ENCODE measurements at regions not wholly inside any gene's neighbourhood (a gene's known extent, or its start where the extent isn't known, plus 50 kb on each side); places are given as distances from the start of the nearest gene placed in this dataset.

DNA sequence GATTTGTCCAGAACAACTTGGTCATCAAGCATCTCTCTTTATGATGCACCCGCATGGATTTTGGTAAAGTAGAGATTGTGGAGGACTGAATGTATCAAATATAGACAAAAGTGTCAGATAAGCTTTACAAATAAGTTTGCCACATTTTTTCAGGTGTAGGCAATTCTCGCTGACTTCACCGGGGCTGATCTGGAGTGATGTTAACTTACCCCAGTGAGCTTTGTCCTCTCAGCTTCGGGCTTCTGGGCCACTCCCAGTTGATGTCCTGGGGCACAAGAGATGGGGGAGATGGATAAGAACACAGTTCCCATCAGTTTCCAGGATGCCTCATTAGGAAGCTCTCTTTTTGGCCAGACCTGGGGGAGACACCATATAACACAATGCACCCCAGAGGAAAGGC, 117.7 kb downstream of the ETS2 start:
- no peak for DNase-seq

DNA sequence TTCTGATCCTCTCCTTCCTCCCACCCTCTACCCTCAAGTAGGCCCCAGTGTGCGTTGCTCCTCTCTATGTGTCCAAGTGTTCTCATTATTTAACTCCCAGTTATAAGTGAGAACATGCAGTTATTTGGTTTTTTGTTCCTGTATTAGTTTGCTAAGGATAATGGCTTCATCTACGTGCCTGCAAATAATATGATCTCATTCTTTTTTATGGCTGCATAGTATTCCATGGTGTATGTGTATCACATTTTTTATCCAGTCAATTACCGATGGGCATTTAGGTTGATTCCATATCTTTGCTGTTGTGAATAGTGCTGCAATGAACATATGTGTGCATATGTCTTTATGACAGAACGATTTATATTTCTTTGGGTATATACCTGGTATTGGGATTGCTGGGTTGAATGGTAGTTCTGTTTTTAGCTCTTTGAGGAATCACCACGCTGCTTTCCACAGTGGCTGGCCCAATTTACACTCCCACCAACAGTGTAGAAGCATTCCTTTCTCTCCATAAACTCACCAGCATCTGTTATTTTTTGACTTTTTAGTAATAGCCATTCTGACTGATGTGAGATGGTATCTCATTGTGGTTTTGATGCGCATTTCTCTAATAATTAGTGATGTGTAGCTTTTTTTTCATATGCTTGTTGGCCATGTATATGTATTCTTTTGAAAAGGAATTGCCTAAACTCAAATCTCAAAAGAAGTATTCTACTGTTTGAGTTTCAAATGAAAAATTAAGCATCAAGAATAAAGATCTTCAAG, 116.9 kb downstream of the ETS2 start:
- no peak for DNase-seq

DNA sequence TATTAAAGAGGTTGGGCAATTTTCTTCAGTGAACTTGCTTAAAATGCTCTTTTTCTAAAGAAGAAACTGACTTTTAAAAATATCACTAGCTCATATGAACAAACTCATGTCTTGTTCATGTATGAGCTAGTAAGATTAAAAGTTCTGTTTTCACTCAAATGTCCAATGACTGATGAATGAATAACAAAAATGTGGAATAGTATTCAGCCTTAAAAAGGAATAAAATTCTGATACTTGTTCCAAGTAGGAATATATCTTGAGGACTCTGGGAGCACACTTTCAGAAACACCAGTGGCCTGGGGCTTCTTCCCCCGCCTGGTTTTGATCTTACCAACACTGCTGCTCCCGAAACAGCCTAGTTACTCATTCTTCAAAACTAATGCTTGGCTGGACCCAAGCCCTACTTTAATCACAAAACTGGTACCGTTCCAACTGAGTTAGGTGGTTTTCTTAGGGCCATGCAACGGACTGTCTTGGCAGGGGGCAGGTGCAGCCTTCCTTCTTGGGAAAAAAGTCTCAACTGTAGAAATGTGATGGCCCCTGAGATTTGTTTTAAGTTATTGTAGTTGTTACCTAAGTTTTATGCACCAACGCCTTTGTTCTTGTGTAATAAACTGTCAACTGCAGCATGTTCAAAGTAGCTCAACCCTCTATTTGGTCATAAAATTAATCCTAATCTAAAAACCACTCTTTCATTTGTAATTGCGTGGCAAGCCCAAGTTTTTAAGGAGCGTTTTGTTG, 116.0 kb downstream of the ETS2 start:
- no peak for DNase-seq

DNA sequence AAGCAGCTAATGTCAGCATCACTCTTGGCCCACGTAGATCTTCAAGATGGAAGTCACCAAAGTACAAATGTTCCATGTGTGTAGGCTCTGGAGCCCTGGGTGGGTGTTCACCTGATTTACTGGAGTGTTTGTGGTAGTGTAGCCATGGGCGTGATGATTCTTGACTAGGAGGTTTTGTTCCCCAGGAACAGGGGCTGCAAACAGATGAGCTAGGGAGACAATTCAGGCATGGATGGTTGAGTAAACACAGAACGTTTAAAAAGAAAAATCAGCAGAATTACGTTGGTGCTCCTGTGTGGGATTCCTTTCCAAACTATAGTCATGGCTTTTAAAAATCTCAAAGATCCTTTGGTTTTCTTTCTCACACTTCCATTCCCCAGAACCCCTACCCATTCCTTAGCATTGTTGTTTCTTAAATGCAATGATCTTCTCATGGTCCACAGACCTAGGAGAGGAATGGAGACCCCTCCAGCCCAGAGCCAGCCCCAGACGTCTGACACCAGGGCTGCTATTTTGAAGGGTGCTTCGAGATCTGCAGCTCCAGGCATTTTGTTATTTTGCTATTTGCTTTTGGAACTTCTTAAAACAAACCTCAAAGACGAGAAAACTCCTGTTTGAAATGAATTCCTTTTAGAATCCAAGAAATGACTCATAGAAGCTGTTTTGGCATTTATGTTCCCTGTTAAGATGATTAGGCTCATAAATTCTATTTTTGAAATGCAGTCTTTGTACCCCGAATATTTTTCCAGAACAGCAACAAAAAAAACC, 115.1 kb downstream of the ETS2 start:
- no peak for DNase-seq

DNA sequence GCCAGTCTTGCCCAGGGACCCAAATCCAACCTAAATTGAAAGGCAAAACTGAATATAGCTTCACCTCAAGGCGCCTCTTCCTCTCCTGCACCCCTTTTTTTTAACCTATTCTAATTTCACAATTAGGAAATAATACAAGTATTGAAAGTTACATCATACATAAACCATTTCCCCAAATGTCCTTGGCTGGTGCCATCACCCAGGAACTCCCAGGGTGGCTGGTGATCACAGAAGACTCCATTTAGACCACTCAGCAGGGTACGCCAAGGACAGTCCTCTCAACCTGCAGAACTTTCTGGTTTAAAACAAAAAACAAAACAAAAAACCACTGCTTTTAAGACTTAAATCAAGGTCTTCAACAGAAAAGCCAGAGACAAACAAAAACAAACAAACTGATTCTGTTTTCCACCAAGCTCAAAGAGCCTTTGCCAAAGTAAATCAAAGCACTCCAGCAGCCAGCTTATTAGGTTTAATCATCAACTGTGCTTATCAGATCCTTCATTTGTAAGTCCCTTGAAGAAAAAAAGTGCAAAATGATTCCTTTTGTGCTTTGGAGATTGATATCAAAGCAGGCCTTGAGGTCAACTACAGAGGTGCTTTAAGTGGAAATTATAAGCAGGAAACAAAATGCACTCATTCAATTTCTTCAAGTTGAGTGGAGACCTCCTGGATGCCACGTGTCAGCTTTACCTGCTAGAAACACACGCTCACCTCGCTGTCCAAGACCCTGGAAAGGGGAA, 113.0 kb downstream of the ETS2 start:
- DNase-seq = peak; percentile 72

DNA sequence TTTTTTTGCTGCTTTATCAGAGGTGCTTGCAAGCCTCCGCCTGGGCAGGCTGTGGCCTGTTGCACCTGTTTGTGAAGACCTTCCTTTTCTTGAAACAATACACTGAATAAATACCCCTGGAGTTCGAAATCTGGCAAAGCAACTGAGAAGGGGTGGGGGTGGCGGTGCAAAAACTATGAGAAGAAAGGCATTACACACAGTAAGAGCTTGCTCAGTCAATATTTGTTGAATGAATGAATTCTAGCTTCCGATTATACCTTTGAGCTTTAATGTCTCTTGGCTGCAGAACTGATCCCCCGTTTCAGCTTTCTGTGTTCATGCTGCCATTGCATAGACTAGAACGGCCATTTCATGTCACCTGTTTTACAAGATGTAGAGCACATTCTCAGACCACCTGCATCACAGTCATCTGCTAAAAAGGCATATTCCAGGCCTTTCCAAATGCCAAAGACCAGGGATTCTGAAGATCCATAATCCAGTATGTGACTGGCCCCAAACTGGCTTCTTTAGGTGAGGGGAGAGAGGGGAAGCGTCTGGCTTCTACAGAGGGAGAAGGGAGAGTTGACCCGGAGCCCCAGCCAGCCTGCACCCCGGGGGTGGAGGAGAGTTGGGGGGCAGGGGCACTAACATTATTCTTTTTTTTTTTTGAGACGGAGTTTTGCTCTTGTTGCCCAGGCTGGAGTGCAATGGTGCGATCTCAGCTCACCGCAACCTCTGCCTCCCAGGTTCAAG, 111.5 kb downstream of the ETS2 start:
- no peak for DNase-seq

DNA sequence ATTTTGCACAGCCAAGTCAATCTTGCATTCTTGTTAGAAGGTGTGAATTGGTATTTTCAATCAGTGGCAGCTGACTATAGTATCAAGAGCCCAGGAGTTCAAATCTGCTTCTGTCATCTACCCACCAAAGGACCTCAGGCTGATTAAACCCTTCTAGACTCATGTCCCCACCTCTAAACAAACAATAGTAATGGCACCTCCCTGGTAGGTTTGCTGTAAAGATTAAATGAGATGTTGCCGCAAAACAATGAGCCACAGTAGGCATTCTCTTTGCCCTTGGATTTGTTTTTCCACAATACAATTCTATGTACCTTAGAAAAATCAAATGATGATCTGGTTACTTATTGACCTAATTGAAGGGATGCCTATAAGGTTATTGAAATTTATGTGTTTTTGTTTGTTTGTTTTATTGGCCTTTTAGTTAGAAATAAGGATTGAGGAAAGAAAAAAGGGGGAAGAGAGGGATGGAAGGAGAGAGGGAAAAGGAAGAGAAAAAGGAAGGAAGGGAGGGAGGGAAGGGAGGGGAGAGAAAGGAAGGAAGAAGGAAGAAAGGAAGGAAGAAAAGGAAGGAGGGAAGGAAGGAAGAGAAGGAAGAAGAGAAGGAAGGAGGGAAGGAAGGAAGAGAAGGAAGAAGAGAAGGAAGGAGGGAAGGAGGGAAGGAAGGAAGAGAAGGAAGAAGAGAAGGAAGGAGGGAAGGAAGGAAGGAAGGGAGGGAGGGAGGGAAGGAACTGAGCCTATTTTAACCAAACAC, 110.7 kb downstream of the ETS2 start:
- no peak for DNase-seq

DNA sequence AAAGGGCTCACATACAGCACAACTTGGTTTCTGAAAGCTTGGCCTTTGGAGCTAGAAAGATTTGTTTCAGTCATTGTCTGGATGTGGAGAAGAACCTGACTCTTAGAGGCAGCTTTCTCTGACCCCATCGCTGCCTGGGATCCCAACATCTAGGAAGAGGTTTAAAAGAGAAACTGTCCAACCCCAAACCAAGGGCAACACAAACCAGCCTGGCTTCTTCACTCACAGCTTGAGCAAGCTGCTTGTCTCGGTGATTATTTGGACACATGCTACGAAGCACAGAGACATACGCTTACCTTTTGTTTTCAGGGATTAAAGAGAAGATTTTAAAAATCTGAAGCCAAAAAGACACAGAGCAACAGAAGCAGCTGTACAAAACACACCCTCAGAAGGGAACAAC, 109.8 kb downstream of the ETS2 start:
- DNase-seq = no peak

DNA sequence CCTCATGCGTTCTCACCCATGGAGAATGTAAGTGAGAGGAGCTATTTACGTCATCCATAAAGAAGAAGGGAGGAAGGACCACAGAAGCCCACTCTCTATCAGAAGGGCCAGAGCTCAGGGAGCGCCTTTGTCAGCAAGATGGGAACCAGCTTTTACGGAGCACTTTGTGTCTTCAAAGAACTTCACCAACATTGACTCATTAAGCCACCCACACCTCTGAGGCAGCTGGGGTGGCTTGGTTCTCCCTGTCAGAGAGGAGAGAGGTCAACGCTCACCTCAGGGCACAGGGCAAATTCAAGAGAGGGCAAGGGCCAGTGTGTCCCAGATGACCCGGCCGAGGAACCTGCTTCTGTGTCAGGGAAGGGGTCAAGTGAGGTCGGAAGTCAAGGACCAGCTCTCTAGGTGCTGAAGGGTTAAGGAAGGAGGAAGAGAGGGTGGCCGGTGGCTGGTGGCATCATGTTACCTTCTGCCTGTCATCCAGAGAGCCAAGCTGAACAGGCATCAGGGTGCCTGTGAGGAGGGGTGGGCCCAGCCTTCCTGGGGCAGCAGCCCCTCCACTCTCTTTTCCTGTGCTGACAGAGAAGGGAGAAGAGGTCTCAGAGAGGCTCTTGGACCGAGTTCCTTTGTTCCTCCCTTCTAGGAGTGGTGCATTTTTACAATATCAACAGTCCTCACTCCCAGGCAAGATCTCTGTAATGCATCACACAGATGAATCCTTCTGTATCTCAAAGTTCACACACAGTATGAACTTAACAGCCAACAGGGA, 109.0 kb downstream of the ETS2 start:
- peak; percentile 54 for DNase-seq

DNA sequence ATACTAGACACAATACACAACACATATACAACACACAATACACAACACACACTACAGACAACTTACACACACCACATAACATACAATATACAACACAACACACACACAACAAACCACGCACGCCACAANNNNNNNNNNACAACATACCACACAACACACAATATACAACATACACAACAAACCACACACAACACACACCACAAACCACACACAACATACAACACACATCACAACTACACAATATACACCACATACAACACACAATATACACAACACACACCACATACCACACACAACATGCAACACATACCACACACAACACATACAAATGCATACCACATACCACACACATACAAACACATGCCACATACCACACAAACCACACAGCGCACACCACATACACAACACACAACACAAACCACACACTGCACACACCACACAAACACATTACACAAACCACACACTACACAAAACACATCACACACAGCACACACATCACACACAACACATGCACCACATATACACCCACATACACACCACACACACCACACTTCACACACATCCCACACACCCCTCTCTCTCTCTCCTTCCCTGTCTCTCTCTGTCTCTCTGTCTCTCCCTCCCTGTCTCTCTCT, 108.3 kb downstream of the ETS2 start:
- no peak for DNase-seq

DNA sequence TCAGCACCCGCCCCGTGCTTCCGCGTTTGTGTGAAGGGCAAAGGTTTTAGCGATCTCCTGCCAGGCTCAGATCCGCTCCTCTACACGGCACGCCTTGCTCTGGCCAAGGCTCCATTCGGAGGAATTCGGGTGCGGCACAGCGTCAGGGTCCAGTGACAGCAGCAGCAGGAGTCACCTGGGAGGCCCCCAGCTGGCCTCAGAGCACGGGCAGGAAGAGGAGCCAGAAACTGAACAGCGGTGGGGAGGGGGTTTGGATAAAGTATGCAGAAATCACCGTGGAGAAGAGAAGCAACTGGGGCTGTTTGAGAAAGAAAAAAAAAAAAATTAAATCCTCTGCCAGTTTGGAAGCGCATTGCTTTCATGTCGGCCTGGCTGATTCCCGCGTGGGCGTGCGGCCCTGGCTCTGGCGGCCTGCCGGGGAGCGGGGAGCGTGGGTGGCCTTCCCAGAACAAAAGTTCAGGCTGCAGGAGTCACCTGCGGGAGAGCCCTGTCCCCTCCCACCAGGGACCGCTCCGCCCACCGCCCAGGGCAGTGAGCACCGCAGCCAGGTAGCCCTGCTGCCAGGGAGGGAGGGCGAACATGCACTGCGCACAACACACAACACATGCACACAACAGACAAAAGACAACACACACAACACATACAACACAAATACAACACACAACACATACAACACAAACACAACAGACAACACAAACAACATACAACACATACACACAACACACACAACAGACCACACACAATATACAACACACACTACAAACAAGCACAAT, 107.6 kb downstream of the ETS2 start:
- peak; percentile 43 for DNase-seq

DNA sequence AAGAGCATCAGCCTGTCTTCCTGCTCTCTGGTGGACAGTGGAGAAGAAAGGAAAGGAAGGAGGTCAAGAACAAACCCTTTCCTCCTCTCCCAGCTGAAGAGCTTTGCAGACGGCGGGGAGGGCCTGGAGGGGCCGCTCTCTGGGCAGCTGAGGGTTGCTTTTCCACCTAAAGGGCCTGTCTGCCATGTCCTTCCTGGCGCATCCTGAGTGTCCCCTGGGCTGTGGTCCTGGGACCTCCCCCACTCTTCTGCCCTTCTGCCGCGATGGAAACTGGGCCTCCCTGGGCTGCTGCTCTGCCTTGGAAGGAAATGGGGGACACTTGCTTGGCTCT, 107.0 kb downstream of the ETS2 start:
- DNase-seq = no peak

DNA sequence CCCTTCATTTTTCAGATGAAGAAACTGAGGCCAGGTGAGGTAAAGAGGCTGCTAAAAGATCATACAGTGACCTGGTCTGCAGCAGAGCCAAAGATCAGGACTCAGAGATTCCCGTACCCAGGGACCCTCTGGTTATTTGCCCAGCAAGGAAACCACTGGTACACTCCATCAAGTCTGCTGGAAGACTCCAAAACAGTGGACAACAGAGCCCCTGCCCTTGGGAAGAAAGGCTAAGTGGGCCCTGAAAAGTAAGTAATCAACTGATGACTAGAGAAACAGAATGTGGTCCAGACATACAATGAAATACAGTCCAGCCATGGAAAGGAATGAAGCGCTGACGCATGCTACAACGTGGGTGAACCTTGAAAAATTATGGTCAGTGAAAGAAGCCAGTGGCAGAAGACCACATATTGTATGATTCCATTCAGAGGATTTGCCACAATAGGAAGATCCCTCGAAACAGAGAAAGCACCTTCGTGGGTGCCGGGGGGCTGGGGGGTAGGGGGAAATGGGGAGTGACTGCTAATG, 106.4 kb downstream of the ETS2 start:
- no peak for DNase-seq

DNA sequence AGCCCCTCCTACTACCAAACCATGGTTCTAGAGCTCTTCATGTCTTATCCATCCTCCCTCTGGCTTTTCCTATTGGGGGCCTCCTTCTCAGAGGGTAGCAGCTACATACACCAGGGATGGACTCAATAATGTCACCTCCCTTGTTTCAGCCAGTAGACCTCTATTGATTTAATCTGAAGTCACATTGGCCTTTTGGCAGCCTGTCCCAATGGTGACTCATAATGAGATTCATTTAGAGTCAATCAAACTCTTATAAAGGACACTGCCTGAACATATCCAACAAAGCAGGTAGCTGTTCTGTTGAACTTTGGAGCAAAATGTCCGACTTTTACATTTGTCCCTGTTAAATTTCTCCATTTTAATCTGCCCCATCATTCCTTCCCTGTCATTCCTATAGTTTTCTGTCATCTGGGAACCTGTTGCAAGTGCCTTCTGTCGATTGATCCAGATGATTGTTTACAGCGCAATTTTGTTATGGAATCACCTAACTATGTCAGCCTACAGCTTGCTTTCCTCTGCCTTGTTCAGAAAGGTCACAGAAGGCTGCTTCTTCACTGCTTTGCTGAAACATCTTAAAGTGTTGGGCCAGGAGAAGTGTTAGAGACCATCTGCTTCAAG, 105.9 kb downstream of the ETS2 start:
- no peak for DNase-seq

DNA sequence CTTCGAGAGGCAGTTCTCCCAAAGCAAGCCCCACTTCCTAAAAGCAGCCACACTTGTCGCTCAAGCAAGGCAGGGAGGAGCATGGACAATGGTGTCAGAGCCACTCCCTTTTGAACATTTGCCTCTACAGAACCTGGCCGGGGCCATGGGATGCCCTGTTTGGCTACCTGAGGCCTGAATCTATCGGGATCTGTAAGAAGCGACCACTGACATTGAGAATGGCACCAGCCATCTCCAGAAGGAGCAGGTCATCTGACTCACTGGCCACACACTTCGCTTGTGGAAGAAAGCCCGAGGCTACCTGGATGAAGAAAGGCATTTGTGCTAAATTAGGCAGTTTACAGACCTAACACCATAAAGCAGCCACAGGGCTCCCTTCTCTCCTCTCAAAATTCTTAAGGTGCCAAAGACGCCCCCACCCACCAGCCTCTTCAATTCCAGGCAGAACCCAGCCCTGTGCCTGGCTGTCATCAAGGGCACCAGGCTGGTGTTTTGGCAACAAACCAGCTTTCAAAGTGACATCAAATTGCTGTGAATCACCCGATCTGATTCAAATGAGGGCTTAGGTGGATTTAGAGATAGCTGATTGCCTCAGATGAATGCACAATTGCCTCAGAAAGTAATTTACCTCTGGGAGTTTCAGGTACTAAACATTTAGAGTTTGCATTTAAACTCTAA, 104.8 kb downstream of the ETS2 start:
- no peak for DNase-seq

DNA sequence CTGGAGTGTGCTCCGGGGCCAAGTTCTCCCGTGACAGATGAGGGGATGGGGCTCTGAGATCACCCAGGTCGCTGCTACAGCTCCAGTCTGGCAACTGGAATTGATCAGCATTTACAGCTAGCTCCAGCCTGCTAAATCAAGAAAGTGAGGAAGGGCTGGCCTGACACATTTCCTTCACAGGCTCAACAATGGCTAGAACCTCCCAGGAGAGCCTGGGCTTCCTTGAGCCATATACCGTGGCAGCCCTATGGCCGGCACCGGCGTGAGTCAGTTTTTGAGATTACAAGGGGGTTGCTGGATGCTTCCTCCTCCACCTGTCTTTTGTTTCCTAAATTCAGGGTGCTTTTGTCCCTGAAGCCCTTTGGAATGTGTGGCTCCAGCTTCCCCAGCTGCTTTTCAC, 104.2 kb downstream of the ETS2 start:
- DNase-seq = no peak

DNA sequence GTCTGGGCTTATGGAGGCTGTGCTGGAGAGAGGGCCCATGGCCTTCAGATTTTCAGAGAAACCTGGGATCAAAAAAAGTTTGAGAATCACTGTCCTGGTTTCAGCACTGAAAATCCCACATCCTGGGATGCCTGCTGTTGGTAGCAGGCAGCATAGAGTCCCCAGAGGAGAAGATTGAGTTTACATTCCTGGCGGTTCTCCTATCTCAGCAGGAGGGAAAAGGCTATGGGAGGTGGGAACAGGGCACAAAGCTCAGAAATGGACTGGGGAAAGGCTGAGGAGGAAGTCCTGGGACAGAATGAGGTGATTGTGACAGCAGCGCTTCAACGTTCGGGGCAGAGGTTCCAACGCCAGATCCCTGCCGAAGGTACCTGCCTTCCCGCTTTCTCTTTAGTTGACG, 103.4 kb downstream of the ETS2 start:
- DNase-seq = no peak

DNA sequence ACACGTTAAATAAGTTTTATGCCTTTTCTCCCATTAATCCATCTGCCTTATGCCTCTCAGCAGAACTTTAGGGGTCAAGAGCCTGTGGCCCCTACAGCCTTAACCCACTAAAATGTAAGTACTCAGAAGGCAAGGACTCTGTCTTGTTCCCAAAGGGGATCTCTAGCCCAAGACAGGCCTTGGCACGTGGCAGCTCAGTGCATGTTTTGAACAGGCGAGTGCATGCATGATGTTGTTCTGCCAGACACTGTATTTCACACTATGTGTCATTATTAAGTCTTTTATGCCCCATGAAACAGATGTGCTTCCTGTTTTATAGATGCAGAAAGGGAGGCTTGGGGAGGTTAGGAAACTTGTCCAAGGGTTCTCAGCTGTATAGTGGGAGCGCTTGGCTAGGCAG, 102.8 kb downstream of the ETS2 start:
- no peak for DNase-seq

Measured in inflammatory macrophage treated with lipopolysaccharide for 4 hours (primary cell).